HEK293T (cell line): ENCODE measurements at regions not wholly inside any gene's neighbourhood (a gene's known extent, or its start where the extent isn't known, plus 50 kb on each side); places are given as distances from the start of the nearest gene placed in this dataset.

Source experiments
- CTCF ChIA-PET: fragments of 350-600 bp; formaldehyde crosslinking; extraction: SDS; loops from one replicate; lab custom pipeline; 2021; ENCODE audit warnings: antibody characterized with exemption, inconsistent platforms; lab: Yijun Ruan, JAX
- POLR2A ChIA-PET: fragments of 350-600 bp; formaldehyde crosslinking; extraction: SDS; loops from one replicate; lab custom pipeline; 2020; ENCODE audit warnings: antibody characterized with exemption, inconsistent platforms; lab: Yijun Ruan, JAX
- DNase-seq: peaks from one replicate; pipeline ENCODE4 v3.0.0; 2012; ENCODE audit warnings: mixed read lengths; ENCODE audit errors: extremely low spot score
- ARNT ChIP-seq: fragments of 450-650 bp; IDR thresholded peaks from 2 replicates; pipeline ENCODE4 v1.6.1; 2017; ENCODE audit warnings: mild to moderate bottlenecking
- BHLHE40 ChIP-seq: fragments of 450-650 bp; IDR thresholded peaks from 2 replicates; pipeline ENCODE4 v1.6.1; 2016; ENCODE audit warnings: mild to moderate bottlenecking, moderate library complexity, borderline replicate concordance
- CTBP1 ChIP-seq: fragments of 450-650 bp; IDR thresholded peaks from 2 replicates; pipeline ENCODE4 v1.6.1; 2016; ENCODE audit warnings: borderline replicate concordance
- ELF4 ChIP-seq: fragments of 450-650 bp; IDR thresholded peaks from 2 replicates; pipeline ENCODE4 v1.6.1; 2017; ENCODE audit warnings: antibody characterized with exemption
- FOXA1 ChIP-seq: fragments of 450-650 bp; IDR thresholded peaks from 2 replicates; pipeline ENCODE4 v1.6.1; 2016; ENCODE audit warnings: mild to moderate bottlenecking
- FOXK2 ChIP-seq: fragments of 450-650 bp; IDR thresholded peaks from 2 replicates; pipeline ENCODE4 v1.6.1; 2016; ENCODE audit warnings: mild to moderate bottlenecking
- FOXM1 ChIP-seq: fragments of 450-650 bp; IDR thresholded peaks from 2 replicates; pipeline ENCODE4 v1.6.1; 2017; ENCODE audit warnings: mild to moderate bottlenecking, borderline replicate concordance
- HDGF ChIP-seq: fragments of 450-650 bp; IDR thresholded peaks from 2 replicates; pipeline ENCODE4 v1.6.1; 2017; ENCODE audit warnings: antibody characterized with exemption, borderline replicate concordance
- L3MBTL2 ChIP-seq: fragments of 450-650 bp; conservative IDR thresholded peaks from 2 replicates; pipeline ENCODE4 v1.6.1; 2016; ENCODE audit warnings: mild to moderate bottlenecking
- LEF1 ChIP-seq: fragments of 450-650 bp; IDR thresholded peaks from 2 replicates; pipeline ENCODE4 v1.6.1; 2017; ENCODE audit warnings: mild to moderate bottlenecking, borderline replicate concordance
- NFRKB ChIP-seq: fragments of 450-650 bp; IDR thresholded peaks from 2 replicates; pipeline ENCODE4 v1.6.1; 2016; ENCODE audit warnings: mild to moderate bottlenecking, moderate library complexity
- PKNOX1 ChIP-seq: fragments of 450-650 bp; IDR thresholded peaks from 2 replicates; pipeline ENCODE4 v1.6.1; 2016
- SP1 ChIP-seq: fragments of 450-650 bp; IDR thresholded peaks from 2 replicates; pipeline ENCODE4 v1.6.1; 2017
- SUZ12 ChIP-seq: fragments of 450-650 bp; IDR thresholded peaks from 2 replicates; pipeline ENCODE4 v1.6.1; 2016; ENCODE audit warnings: mild to moderate bottlenecking
- TARDBP ChIP-seq: fragments of 450-650 bp; IDR thresholded peaks from 2 replicates; pipeline ENCODE4 v1.6.1; 2016
- ZNF384 ChIP-seq: fragments of 450-650 bp; IDR thresholded peaks from 2 replicates; pipeline ENCODE4 v1.6.1; 2016

- ChIA-PET CTCF (interaction anchor here (1.5 kb wide), 1 partner anchor 19 kb away, joined by 3 read pairs; no protein-coding TSS in a partner anchor), POLR2A (no interaction called here)
- TF ChIP-seq NFRKB (no peak), ARNT (no peak), FOXK2 (no peak), BHLHE40 (no peak), L3MBTL2 (no peak), CTBP1 (no peak), ZNF384 (no peak), LEF1 (no peak), FOXM1 (no peak), TARDBP (no peak), PKNOX1 (no peak)
- DNase-seq, result no peak
Observed at GRCh38 chr18:45365835-45366234, 249.4 kb upstream of the SLC14A2 start.

GRCh38 chr18:45370255-45371010 lies 244.8 kb upstream of the SLC14A2 start:
- ChIA-PET CTCF (no interaction called here), POLR2A (no interaction called here)
- DNase-seq, result no peak
- TF ChIP-seq ELF4 (no peak), SUZ12 (no peak), CTBP1 (no peak)

GRCh38 chr18:45373286-45373880 lies 241.9 kb upstream of the SLC14A2 start:
- DNase-seq, result no peak
- POLR2A ChIA-PET, result no interaction called here
- CTCF ChIA-PET, result no interaction called here
- TF ChIP-seq SUZ12 (no peak), LEF1 (no peak)

GRCh38 chr18:45374236-45374635 lies 241.0 kb upstream of the SLC14A2 start:
- POLR2A ChIA-PET, result no interaction called here
- TF ChIP-seq SP1 (no peak), TARDBP (no peak), ARNT (no peak), SUZ12 (no peak), BHLHE40 (no peak), CTBP1 (no peak)
- CTCF ChIA-PET, result no interaction called here
- no peak for DNase-seq

- POLR2A ChIA-PET, result no interaction called here
- CTCF ChIA-PET, result no interaction called here
- no peak for DNase-seq
Observed at GRCh38 chr18:45374878-45375630, 240.2 kb upstream of the SLC14A2 start.

GRCh38 chr18:45376193-45376592 lies 239.1 kb upstream of the SLC14A2 start:
- no peak for TF ChIP-seq ZNF384
- no peak for TF ChIP-seq L3MBTL2
- TF ChIP-seq NFRKB, result no peak
- no peak for TF ChIP-seq HDGF
- no peak for TF ChIP-seq FOXM1
- TF ChIP-seq ELF4, result no peak
- no peak for TF ChIP-seq PKNOX1
- TF ChIP-seq TARDBP, result no peak
- TF ChIP-seq CTBP1, result no peak
- no peak for TF ChIP-seq FOXK2
- no peak for TF ChIP-seq SP1
- TF ChIP-seq BHLHE40, result no peak
- no peak for TF ChIP-seq ARNT
- no peak for TF ChIP-seq FOXA1
- no peak for TF ChIP-seq SUZ12
- TF ChIP-seq LEF1, result no peak
- CTCF ChIA-PET, result no interaction called here
- POLR2A ChIA-PET, result no interaction called here
- DNase-seq, result no peak

More at GRCh38 chr18:45374878-45375630, 240.2 kb upstream of the SLC14A2 start:
- TF ChIP-seq FOXK2 (no peak), CTBP1 (no peak), TARDBP (no peak), PKNOX1 (no peak), FOXA1 (no peak), NFRKB (no peak), ARNT (no peak), BHLHE40 (no peak), L3MBTL2 (no peak), SUZ12 (no peak), HDGF (no peak), ZNF384 (no peak), LEF1 (no peak), FOXM1 (no peak), SP1 (no peak), ELF4 (no peak)
